H1 (cell line): ENCODE measurements at regions not wholly inside any gene's neighbourhood (a gene's known extent, or its start where the extent isn't known, plus 50 kb on each side); places are given as distances from the start of the nearest gene placed in this dataset.

ENCODE experiments used
- CTCF ChIA-PET: fragments of 300-600 bp; sonication (Branson Sonifier 250); formaldehyde crosslinking; loops from one replicate; lab custom pipeline; 2021; ENCODE audit not compliant: partially characterized antibody; lab: Charles Lee
- POLR2A ChIA-PET: fragments of 300-600 bp; sonication (Branson Sonifier 250); formaldehyde crosslinking; loops from one replicate; lab custom pipeline; 2021; ENCODE audit warnings: inconsistent platforms; ENCODE audit not compliant: partially characterized antibody; lab: Charles Lee
- DNase-seq, 2 experiments: peaks; one replicate each; pipeline versions ENCODE4 v3.0.0 to v3.0.0-alpha.2; 2010 to 2022; ENCODE audit warnings: low spot score in 2 of 2, low read depth in 1 of 2, mixed read lengths in 1 of 2
- FAIRE-seq: peaks from 2 replicates; lab custom pipeline; 2011; peaks lifted over from hg19 to GRCh38; lab: Jason Lieb, UNC
- H2AFZ ChIP-seq: 2 replicates; pipeline ENCODE4 v1.8.1; 2012; ENCODE audit warnings: low read length, inconsistent platforms
- H2AK5ac ChIP-seq: 2 replicates; pipeline ENCODE4 v1.6.1; 2013; ENCODE audit warnings: low read depth, low read length
- H2BK120ac ChIP-seq: replicated peaks from 2 replicates; pipeline ENCODE3; 2013; ENCODE audit warnings: low read depth, low read length, inconsistent platforms
- H2BK12ac ChIP-seq: 2 replicates; pipeline ENCODE4 v1.6.1; 2013; ENCODE audit warnings: low read depth, low read length
- H2BK15ac ChIP-seq: 2 replicates; pipeline ENCODE4 v1.6.1; 2013; ENCODE audit warnings: low read length
- H2BK20ac ChIP-seq: 2 replicates; pipeline ENCODE4 v1.6.1; 2013; ENCODE audit warnings: low read length
- H2BK5ac ChIP-seq: 2 replicates; pipeline ENCODE4 v1.6.1; 2013; ENCODE audit warnings: low read depth, low read length
- H3K14ac ChIP-seq: 2 replicates; pipeline ENCODE4 v1.6.1; 2013; ENCODE audit warnings: inconsistent platforms; ENCODE audit not compliant: insufficient read length
- H3K18ac ChIP-seq: 2 replicates; pipeline ENCODE4 v1.6.1; 2013; ENCODE audit warnings: low read length; ENCODE audit errors: extremely low read depth
- H3K23ac ChIP-seq: 2 replicates; pipeline ENCODE4 v1.6.1; 2013; ENCODE audit warnings: inconsistent platforms; ENCODE audit not compliant: insufficient read length
- H3K23me2 ChIP-seq: 2 replicates; pipeline ENCODE4 v1.6.1; 2013; ENCODE audit warnings: low read depth, low read length
- H3K27ac ChIP-seq: 2 replicates; pipeline ENCODE4 v1.6.1; 2011; ENCODE audit warnings: low read depth, low read length, inconsistent platforms
- H3K27me3 ChIP-seq, 4 experiments: replicated peaks in 1 of 4; 1 replicate in 1 of 4; 2 replicates in 3 of 4; pipeline versions ENCODE4 v1.6.1 to v1.8.1; 2011 to 2013; ENCODE audit warnings: low read length in 3 of 4, mild to moderate bottlenecking in 3 of 4, inconsistent platforms in 2 of 4, mixed read lengths in 2 of 4, moderate library complexity in 1 of 4; ENCODE audit not compliant: control insufficient read depth in 3 of 4, insufficient read depth in 3 of 4; ENCODE audit errors: extremely low read depth in 1 of 4
- H3K36me3 ChIP-seq, 4 experiments: 2 replicates each; pipeline versions ENCODE4 v1.6.1 to v1.8.1; 2011 to 2013; ENCODE audit warnings: mild to moderate bottlenecking in 4 of 4, low read length in 3 of 4, moderate library complexity in 2 of 4, control low read depth in 1 of 4, inconsistent platforms in 1 of 4; ENCODE audit not compliant: insufficient read depth in 4 of 4, control insufficient read depth in 2 of 4
- H3K4ac ChIP-seq: replicated peaks from 2 replicates; pipeline ENCODE3; 2013; ENCODE audit warnings: low read length, low read depth, mixed read lengths, inconsistent platforms; ENCODE audit not compliant: insufficient read length
- H3K4me1 ChIP-seq, 4 experiments: replicated peaks in 1 of 4; 1 replicate in 1 of 4; 2 replicates in 3 of 4; pipeline versions ENCODE4 v1.6.1 to v1.8.1; 2011 to 2013; ENCODE audit warnings: low read length in 3 of 4, inconsistent platforms in 2 of 4, mixed read lengths in 1 of 4; ENCODE audit not compliant: insufficient read depth in 4 of 4, control insufficient read depth in 3 of 4
- H3K4me2 ChIP-seq, 2 experiments: 2 replicates each; pipeline versions ENCODE4 v1.6.1 to v1.8.1; 2011 to 2013; ENCODE audit warnings: low read depth in 2 of 2, low read length in 2 of 2, control low read depth in 1 of 2, inconsistent platforms in 1 of 2, mild to moderate bottlenecking in 1 of 2; ENCODE audit not compliant: insufficient read depth in 1 of 2
- H3K4me3 ChIP-seq, 4 experiments: fragments of 200-600, 300-600 bp in 1 of 4; sonication (generic), shearing (Covaris generic), sonication (Bioruptor Twin) in 1 of 4; 2 replicates each; pipeline versions ENCODE4 v1.5.1 to v1.8.1; 2011 to 2016; ENCODE audit warnings: low read length in 4 of 4, low read depth in 3 of 4, control low read depth in 2 of 4, inconsistent platforms in 2 of 4, mild to moderate bottlenecking in 2 of 4, mixed read lengths in 1 of 4, moderate library complexity in 1 of 4; ENCODE audit not compliant: insufficient read depth in 2 of 4; ENCODE audit errors: extremely low read depth in 1 of 4
- H3K56ac ChIP-seq: replicated peaks from 2 replicates; pipeline ENCODE3; 2013; ENCODE audit warnings: low read depth, mild to moderate bottlenecking, mixed read lengths, low read length, inconsistent platforms; ENCODE audit not compliant: insufficient read length
- H3K79me1 ChIP-seq: 2 replicates; pipeline ENCODE4 v1.6.1; 2013; ENCODE audit warnings: low read depth, low read length, control low read depth
- H3K79me2 ChIP-seq, 2 experiments: 2 replicates each; pipeline versions ENCODE4 v1.6.1 to v1.8.1; 2012 to 2013; ENCODE audit warnings: low read length in 2 of 2, mild to moderate bottlenecking in 2 of 2, inconsistent platforms in 1 of 2; ENCODE audit not compliant: insufficient read depth in 2 of 2, control insufficient read depth in 1 of 2
- H3K9ac ChIP-seq, 4 experiments: replicated peaks in 1 of 4; 1 replicate in 1 of 4; 2 replicates in 3 of 4; pipeline versions ENCODE4 v1.6.1 to v1.8.1; 2011 to 2013; ENCODE audit warnings: low read depth in 3 of 4, low read length in 3 of 4, control low read depth in 2 of 4, mild to moderate bottlenecking in 2 of 4, moderate library complexity in 2 of 4, inconsistent platforms in 1 of 4; ENCODE audit errors: extremely low read depth in 1 of 4
- H3K9me3 ChIP-seq, 2 experiments: 2 replicates each; pipeline versions ENCODE4 v1.6.1 to v1.8.1; 2012 to 2013; ENCODE audit warnings: mild to moderate bottlenecking in 2 of 2, moderate library complexity in 2 of 2, control low read depth in 1 of 2, inconsistent platforms in 1 of 2, low read depth in 1 of 2, low read length in 1 of 2, mixed read lengths in 1 of 2; ENCODE audit not compliant: insufficient read depth in 2 of 2
- H4K20me1 ChIP-seq, 2 experiments: replicated peaks in 1 of 2; 2 replicates each; pipeline versions ENCODE3 to v1.8.1; 2011 to 2013; ENCODE audit warnings: inconsistent platforms in 2 of 2, low read length in 2 of 2, mild to moderate bottlenecking in 1 of 2; ENCODE audit not compliant: insufficient read depth in 2 of 2, control insufficient read depth in 1 of 2
- H4K5ac ChIP-seq: 2 replicates; pipeline ENCODE4 v1.6.1; 2013; ENCODE audit warnings: low read length, low read depth, mixed read lengths, inconsistent platforms; ENCODE audit not compliant: insufficient read length
- H4K8ac ChIP-seq: 2 replicates; pipeline ENCODE4 v1.8.0; 2013; ENCODE audit warnings: mild to moderate bottlenecking, moderate library complexity, low read length, inconsistent platforms; ENCODE audit not compliant: insufficient read depth; ENCODE audit errors: extremely low read depth
- H4K91ac ChIP-seq: replicated peaks from 2 replicates; pipeline ENCODE3; 2013; ENCODE audit warnings: low read length, mixed read lengths, inconsistent platforms; ENCODE audit not compliant: insufficient read length
- CEBPB ChIP-seq: IDR thresholded peaks from 2 replicates; pipeline ENCODE4 v1.6.1; 2012; ENCODE audit warnings: low read depth, low read length
- HDAC2 ChIP-seq, 2 experiments: fragments of 300-600 bp in 1 of 2; sonication (generic) in 1 of 2; IDR thresholded peaks; 2 replicates each; pipeline ENCODE4 v1.6.1; 2011 to 2012; ENCODE audit warnings: low read depth in 2 of 2, low read length in 2 of 2, mild to moderate bottlenecking in 2 of 2, moderate library complexity in 2 of 2, borderline replicate concordance in 1 of 2, inconsistent platforms in 1 of 2
- KDM5A ChIP-seq: fragments of 200-600 bp; IDR thresholded peaks from 2 replicates; pipeline ENCODE4 v1.7.1; 2012; ENCODE audit warnings: mild to moderate bottlenecking, low read length, inconsistent platforms, mixed read lengths
- PHF8 ChIP-seq: fragments of 200-600 bp; sonication (generic); conservative IDR thresholded peaks from 2 replicates; pipeline ENCODE4 v1.7.1; 2012; ENCODE audit warnings: low read depth, mild to moderate bottlenecking, inconsistent platforms, low read length, moderate library complexity
- POLR2A ChIP-seq, 2 experiments: IDR thresholded peaks; 1 replicate in 1 of 2; 2 replicates in 1 of 2; pipeline ENCODE4 v1.6.1; 2011; ENCODE audit warnings: low read depth in 2 of 2, low read length in 2 of 2, mild to moderate bottlenecking in 2 of 2; ENCODE audit errors: control extremely low read depth in 1 of 2
- POU5F1 ChIP-seq: IDR thresholded peaks from 2 replicates; pipeline ENCODE4 v1.6.1; 2011; ENCODE audit warnings: low read depth, mild to moderate bottlenecking, low read length, moderate library complexity
- WGBS, 2 experiments: shearing (Covaris generic) in 1 of 2; methylation state at CpG; one replicate each; pipeline versions ENCODE4 v1.1.6 to v1.1.7; 2013 to 2015; ENCODE audit warnings: low lambda C conversion rate in 2 of 2, mixed read lengths in 2 of 2, inconsistent platforms in 1 of 2, low coverage in 1 of 2, missing lambda C conversion rate in 1 of 2; ENCODE audit not compliant: insufficient replicate concordance in 2 of 2, insufficient coverage in 1 of 2, insufficient read length in 1 of 2; ENCODE audit errors: extremely low coverage in 1 of 2, missing lambda C conversion rate in 1 of 2; 5-methylcytosine and 5-hydroxymethylcytosine counted together
- TF ChIP-seq, protein P1 (sequence below): IDR thresholded peaks from 2 replicates; pipeline ENCODE4 v1.6.1; 2012; ENCODE audit warnings: low read length, inconsistent platforms
- TF ChIP-seq, protein P2 (sequence below), 3 experiments: IDR thresholded peaks; 1 replicate in 2 of 3; 2 replicates in 1 of 3; pipeline versions ENCODE4 v1.5.1 to v1.6.1; 2011; ENCODE audit warnings: low read length in 3 of 3, mild to moderate bottlenecking in 3 of 3, inconsistent platforms in 2 of 3, low read depth in 1 of 3, moderate library complexity in 1 of 3; ENCODE audit not compliant: insufficient read depth in 1 of 3; ENCODE audit errors: control extremely low read depth in 1 of 3
- TF ChIP-seq, protein P3 (sequence below): IDR thresholded peaks from 2 replicates; pipeline ENCODE4 v1.6.1; 2012; ENCODE audit warnings: inconsistent platforms

DNA sequence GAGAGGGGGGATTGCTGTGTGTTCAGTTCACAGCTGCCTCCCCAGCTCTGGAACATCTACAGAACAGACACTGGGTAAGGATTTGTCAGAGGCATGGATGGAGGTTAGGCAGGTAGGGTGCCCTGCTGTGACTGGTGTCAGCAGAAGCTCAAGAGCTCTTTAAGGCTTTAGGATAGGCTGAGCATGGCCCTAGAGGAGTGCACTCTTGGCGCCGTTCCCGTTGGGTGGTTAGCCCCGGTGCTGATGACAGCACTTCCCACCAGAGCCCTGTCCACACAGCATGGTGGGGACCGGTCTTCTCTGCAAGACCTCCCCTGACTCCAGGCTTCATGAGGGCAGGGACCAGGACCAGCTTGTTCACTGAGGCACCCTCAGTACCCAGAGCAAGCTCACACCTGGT lies 262.0 kb downstream of the BMP7 start:
- H3K18ac ChIP-seq = no peak overlapping the region
- ChIA-PET POLR2A (interaction anchor here (1.0 kb wide), 1 partner anchor 380 kb away, joined by 3 read pairs; no protein-coding TSS in a partner anchor), CTCF (interaction anchor here (0.8 to 8.6 kb wide), 7 partner anchors 10 to 84 kb away, joined by 3 to 60 read pairs (median 4); no protein-coding TSS in a partner anchor)
- FAIRE-seq (no peak), DNase-seq (no peak)
- no peaks in the 10 kb centered on the region for H3K79me1 ChIP-seq
- H2BK120ac ChIP-seq = no peak overlapping the region
- H3K4me2 ChIP-seq = no peak overlapping the region
- H3K14ac ChIP-seq = no peak overlapping the region
- no peak overlapping the region for H3K56ac ChIP-seq
- no peak overlapping the region for H3K27ac ChIP-seq
- H3K4me3 ChIP-seq = no peak overlapping the region
- H3K4me1 ChIP-seq = peaks cover 0 to 8% (median 0%) of the 10 kb centered on the region in 4 experiments; a peak in 1 of 7 replicates
- H3K4ac ChIP-seq = no peak overlapping the region
- H2BK15ac ChIP-seq = peak overlapping the region; percentile 92; the same call in 1 of the 2 replicates
- no peaks in the 10 kb centered on the region for H3K23me2 ChIP-seq
- H2BK20ac ChIP-seq = no peak overlapping the region
- no peak overlapping the region for H3K9ac ChIP-seq
- H3K27me3 ChIP-seq = no peaks in the 10 kb centered on the region; a peak in 1 of 7 replicates
- 0 out of 2 replicates have a peak overlapping the region, but pooled peaks have one; percentile 24 for H2AK5ac ChIP-seq
- no peak overlapping the region for H2BK12ac ChIP-seq
- no peak overlapping the region for H2BK5ac ChIP-seq
- H3K36me3 ChIP-seq = no peaks in the 10 kb centered on the region
- H3K9me3 ChIP-seq = 0 out of 4 replicates have a peak, but pooled peaks cover 0 to under 1% of the 10 kb centered on the region in 2 experiments
- H3K23ac ChIP-seq = no peak overlapping the region
- no peaks in the 10 kb centered on the region for H4K20me1 ChIP-seq
- H4K5ac ChIP-seq = no peak overlapping the region
- 83% methylated on average over 5 of the region's 5 CpGs; no CpG with 5 or more reads in 1 of the 2 experiments for WGBS, 2 experiments
- no peaks in the 10 kb centered on the region for H3K79me2 ChIP-seq
- no peak overlapping the region for H4K8ac ChIP-seq
- H4K91ac ChIP-seq = no peak overlapping the region
- H2AFZ ChIP-seq = no peak overlapping the region
- TF ChIP-seq, protein P1, sequence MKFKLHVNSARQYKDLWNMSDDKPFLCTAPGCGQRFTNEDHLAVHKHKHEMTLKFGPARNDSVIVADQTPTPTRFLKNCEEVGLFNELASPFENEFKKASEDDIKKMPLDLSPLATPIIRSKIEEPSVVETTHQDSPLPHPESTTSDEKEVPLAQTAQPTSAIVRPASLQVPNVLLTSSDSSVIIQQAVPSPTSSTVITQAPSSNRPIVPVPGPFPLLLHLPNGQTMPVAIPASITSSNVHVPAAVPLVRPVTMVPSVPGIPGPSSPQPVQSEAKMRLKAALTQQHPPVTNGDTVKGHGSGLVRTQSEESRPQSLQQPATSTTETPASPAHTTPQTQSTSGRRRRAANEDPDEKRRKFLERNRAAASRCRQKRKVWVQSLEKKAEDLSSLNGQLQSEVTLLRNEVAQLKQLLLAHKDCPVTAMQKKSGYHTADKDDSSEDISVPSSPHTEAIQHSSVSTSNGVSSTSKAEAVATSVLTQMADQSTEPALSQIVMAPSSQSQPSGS = no peak
- no peak for TF ChIP-seq HDAC2 (IDR thresholded peaks at IDR 0.05; ENCODE audit: borderline replicate concordance in 1 of 2, low read depth in 2 of 2, low read length in 2 of 2)
- TF ChIP-seq, protein P2, sequence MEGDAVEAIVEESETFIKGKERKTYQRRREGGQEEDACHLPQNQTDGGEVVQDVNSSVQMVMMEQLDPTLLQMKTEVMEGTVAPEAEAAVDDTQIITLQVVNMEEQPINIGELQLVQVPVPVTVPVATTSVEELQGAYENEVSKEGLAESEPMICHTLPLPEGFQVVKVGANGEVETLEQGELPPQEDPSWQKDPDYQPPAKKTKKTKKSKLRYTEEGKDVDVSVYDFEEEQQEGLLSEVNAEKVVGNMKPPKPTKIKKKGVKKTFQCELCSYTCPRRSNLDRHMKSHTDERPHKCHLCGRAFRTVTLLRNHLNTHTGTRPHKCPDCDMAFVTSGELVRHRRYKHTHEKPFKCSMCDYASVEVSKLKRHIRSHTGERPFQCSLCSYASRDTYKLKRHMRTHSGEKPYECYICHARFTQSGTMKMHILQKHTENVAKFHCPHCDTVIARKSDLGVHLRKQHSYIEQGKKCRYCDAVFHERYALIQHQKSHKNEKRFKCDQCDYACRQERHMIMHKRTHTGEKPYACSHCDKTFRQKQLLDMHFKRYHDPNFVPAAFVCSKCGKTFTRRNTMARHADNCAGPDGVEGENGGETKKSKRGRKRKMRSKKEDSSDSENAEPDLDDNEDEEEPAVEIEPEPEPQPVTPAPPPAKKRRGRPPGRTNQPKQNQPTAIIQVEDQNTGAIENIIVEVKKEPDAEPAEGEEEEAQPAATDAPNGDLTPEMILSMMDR (IDR thresholded peaks at IDR 0.05; ENCODE audit: control extremely low read depth in 1 of 3, insufficient read depth in 1 of 3, low read depth in 1 of 3, low read length in 3 of 3) = no peak
- no peak for TF ChIP-seq KDM5A
- no peak for TF ChIP-seq POU5F1
- TF ChIP-seq, protein P3, sequence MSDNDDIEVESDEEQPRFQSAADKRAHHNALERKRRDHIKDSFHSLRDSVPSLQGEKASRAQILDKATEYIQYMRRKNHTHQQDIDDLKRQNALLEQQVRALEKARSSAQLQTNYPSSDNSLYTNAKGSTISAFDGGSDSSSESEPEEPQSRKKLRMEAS = no peak
- TF ChIP-seq PHF8 = no peak
- TF ChIP-seq POLR2A (IDR thresholded peaks at IDR 0.05; ENCODE audit: control extremely low read depth in 1 of 2, low read depth in 2 of 2, low read length in 2 of 2) = no peak
- no peak for TF ChIP-seq CEBPB
